ENCODE measurements at regions not wholly inside any gene's neighbourhood (a gene's known extent, or its start where the extent isn't known, plus 50 kb on each side); places are given as distances from the start of the nearest gene placed in this dataset.

DNA sequence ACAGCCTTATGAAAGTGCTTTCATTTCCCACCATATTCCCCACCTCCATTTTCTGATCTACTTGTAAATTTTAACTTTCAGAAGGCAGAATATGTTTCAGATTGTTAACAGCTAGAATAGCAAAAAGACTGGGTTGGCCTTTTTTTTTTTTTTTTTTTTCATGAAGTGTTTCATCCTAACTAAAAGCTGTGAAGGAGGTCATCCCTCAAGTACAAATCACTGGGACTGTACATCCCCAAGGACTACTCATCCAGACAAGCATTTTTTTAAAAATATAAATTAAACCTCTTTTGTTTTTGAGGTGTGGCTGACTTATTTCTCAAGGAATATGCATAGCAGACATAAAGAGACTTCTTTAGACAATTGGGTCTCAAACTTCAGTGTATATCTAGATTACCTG is 542.1 kb upstream of the TUSC1 start:
- no peak for TF ChIP-seq EZH2phosphoT487 (IDR thresholded peaks at IDR 0.05; ENCODE audit: borderline replicate concordance, low read length)
- TF ChIP-seq, protein P1, sequence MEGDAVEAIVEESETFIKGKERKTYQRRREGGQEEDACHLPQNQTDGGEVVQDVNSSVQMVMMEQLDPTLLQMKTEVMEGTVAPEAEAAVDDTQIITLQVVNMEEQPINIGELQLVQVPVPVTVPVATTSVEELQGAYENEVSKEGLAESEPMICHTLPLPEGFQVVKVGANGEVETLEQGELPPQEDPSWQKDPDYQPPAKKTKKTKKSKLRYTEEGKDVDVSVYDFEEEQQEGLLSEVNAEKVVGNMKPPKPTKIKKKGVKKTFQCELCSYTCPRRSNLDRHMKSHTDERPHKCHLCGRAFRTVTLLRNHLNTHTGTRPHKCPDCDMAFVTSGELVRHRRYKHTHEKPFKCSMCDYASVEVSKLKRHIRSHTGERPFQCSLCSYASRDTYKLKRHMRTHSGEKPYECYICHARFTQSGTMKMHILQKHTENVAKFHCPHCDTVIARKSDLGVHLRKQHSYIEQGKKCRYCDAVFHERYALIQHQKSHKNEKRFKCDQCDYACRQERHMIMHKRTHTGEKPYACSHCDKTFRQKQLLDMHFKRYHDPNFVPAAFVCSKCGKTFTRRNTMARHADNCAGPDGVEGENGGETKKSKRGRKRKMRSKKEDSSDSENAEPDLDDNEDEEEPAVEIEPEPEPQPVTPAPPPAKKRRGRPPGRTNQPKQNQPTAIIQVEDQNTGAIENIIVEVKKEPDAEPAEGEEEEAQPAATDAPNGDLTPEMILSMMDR (IDR thresholded peaks at IDR 0.05; ENCODE audit: low read depth, low read length, poor library complexity, severe bottlenecking), result no peak
